Hepatocyte (in vitro differentiated cells): ENCODE measurements at regions not wholly inside any gene's neighbourhood (a gene's known extent, or its start where the extent isn't known, plus 50 kb on each side); places are given as distances from the start of the nearest gene placed in this dataset.

Experiments
- DNase-seq: peaks from one replicate; pipeline ENCODE4 v3.0.0-alpha.2; 2016; ENCODE audit warnings: low spot score
- H2AFZ ChIP-seq: fragments of 200-600 bp; sonication (generic); 2 replicates; pipeline ENCODE4 v1.6.0; 2016; ENCODE audit warnings: antibody characterized with exemption, mild to moderate bottlenecking
- H3K27ac ChIP-seq: fragments of 200-600 bp; sonication (generic); 2 replicates; pipeline ENCODE4 v1.5.1; 2016; ENCODE audit warnings: mild to moderate bottlenecking
- H3K27me3 ChIP-seq: fragments of 200-600 bp; sonication (generic); 2 replicates; pipeline ENCODE4 v1.6.1; 2016
- H3K36me3 ChIP-seq: fragments of 200-600 bp; sonication (generic); replicated peaks from 2 replicates; pipeline ENCODE4 v1.5.1; 2016; ENCODE audit warnings: low read depth; ENCODE audit not compliant: insufficient read depth
- H3K4me1 ChIP-seq: fragments of 200-600 bp; sonication (generic); 2 replicates; pipeline ENCODE4 v1.5.1; 2016; ENCODE audit warnings: mild to moderate bottlenecking, moderate library complexity; ENCODE audit not compliant: insufficient read depth
- H3K4me2 ChIP-seq: fragments of 200-600 bp; sonication (generic); 2 replicates; pipeline ENCODE4 v1.6.0; 2016
- H3K4me3 ChIP-seq: fragments of 200-600 bp; sonication (generic); 2 replicates; pipeline ENCODE4 v1.5.1; 2016; ENCODE audit warnings: mild to moderate bottlenecking
- H3K79me2 ChIP-seq: fragments of 200-600 bp; sonication (generic); 2 replicates; pipeline ENCODE4 v1.6.0; 2017; ENCODE audit warnings: mild to moderate bottlenecking
- H3K9me2 ChIP-seq: fragments of 200-600 bp; sonication (generic); replicated peaks from 2 replicates; pipeline ENCODE4 v1.6.0; 2017; ENCODE audit warnings: mild to moderate bottlenecking; ENCODE audit not compliant: insufficient read depth
- H3K9me3 ChIP-seq: fragments of 200-600 bp; sonication (generic); 2 replicates; pipeline ENCODE4 v1.5.1; 2016; ENCODE audit warnings: low read depth, mild to moderate bottlenecking
- H4K20me1 ChIP-seq: fragments of 200-600 bp; sonication (generic); 2 replicates; pipeline ENCODE4 v1.6.0; 2016; ENCODE audit warnings: mild to moderate bottlenecking; ENCODE audit not compliant: insufficient read depth, poor library complexity, severe bottlenecking
- CTCF ChIP-seq: fragments of 200-600 bp; sonication (generic); IDR thresholded peaks from 2 replicates; pipeline ENCODE4 v1.5.1; 2016; ENCODE audit warnings: antibody characterized with exemption, mild to moderate bottlenecking; ENCODE audit not compliant: poor library complexity
- EZH2 ChIP-seq: fragments of 200-600 bp; sonication (generic); IDR thresholded peaks from 2 replicates; pipeline ENCODE4 v1.6.1; 2016; ENCODE audit warnings: antibody characterized with exemption, mild to moderate bottlenecking, borderline replicate concordance
- EZH2phosphoT487 ChIP-seq: fragments of 200-600 bp; sonication (generic); IDR thresholded peaks from one replicate; pipeline ENCODE4 v1.6.1; 2018; ENCODE audit warnings: antibody characterized with exemption, mild to moderate bottlenecking, low read depth, moderate library complexity; ENCODE audit not compliant: unreplicated experiment, severe bottlenecking
- WGBS: methylation state at CpG from one replicate; pipeline ENCODE4 v1.1.6; 2016; ENCODE audit warnings: low lambda C conversion rate; ENCODE audit errors: missing lambda C conversion rate; 5-methylcytosine and 5-hydroxymethylcytosine counted together

- TF ChIP-seq EZH2phosphoT487 (no peak), EZH2 (no peak), CTCF (no peak)
- no peaks in the 10 kb centered on the region for H3K36me3 ChIP-seq
- 82% methylated on average over 6 of the region's 6 CpGs for WGBS
- H3K79me2 ChIP-seq, result no peaks in the 10 kb centered on the region
- no peak overlapping the region for H3K4me3 ChIP-seq
- H3K27me3 ChIP-seq, result no peaks in the 10 kb centered on the region
- DNase-seq, result no peak
- no peaks in the 10 kb centered on the region for H3K9me3 ChIP-seq
- H2AFZ ChIP-seq, result no peak overlapping the region
- no peaks in the 10 kb centered on the region for H3K4me1 ChIP-seq
- no peaks in the 10 kb centered on the region for H4K20me1 ChIP-seq
- no peak overlapping the region for H3K27ac ChIP-seq
- no peak overlapping the region for H3K4me2 ChIP-seq
- H3K9me2 ChIP-seq, result no peaks in the 10 kb centered on the region
Measured at GRCh38 chr16:47943235-47943634, 212.6 kb downstream of the ABCC12 start.

- Histone ChIP-seq H3K27ac (no peak overlapping the region), H2AFZ (no peak overlapping the region), H3K9me3 (no peaks in the 10 kb centered on the region), H3K9me2 (no peaks in the 10 kb centered on the region), H3K27me3 (no peaks in the 10 kb centered on the region), H3K4me2 (no peak overlapping the region), H4K20me1 (no peaks in the 10 kb centered on the region), H3K79me2 (no peaks in the 10 kb centered on the region), H3K4me1 (no peaks in the 10 kb centered on the region), H3K4me3 (no peak overlapping the region), H3K36me3 (no peaks in the 10 kb centered on the region)
- TF ChIP-seq EZH2 (no peak), CTCF (no peak), EZH2phosphoT487 (no peak)
- WGBS, result 79% methylated on average over 1 of the region's 1 CpG
- DNase-seq, result no peak
Measured at GRCh38 chr16:47940466-47940865, 215.3 kb downstream of the ABCC12 start.

GRCh38 chr16:47939680-47940079 is 216.1 kb downstream of the ABCC12 start:
- no peak overlapping the region for H3K4me3 ChIP-seq
- no peaks in the 10 kb centered on the region for H4K20me1 ChIP-seq
- no peaks in the 10 kb centered on the region for H3K4me1 ChIP-seq
- no peaks in the 10 kb centered on the region for H3K9me3 ChIP-seq
- H3K9me2 ChIP-seq, result no peaks in the 10 kb centered on the region
- H3K36me3 ChIP-seq, result no peaks in the 10 kb centered on the region
- TF ChIP-seq EZH2phosphoT487, result no peak
- TF ChIP-seq EZH2, result no peak
- TF ChIP-seq CTCF, result no peak
- peak; percentile 58 for DNase-seq
- no peaks in the 10 kb centered on the region for H3K79me2 ChIP-seq
- H3K4me2 ChIP-seq, result no peak overlapping the region
- H3K27me3 ChIP-seq, result no peaks in the 10 kb centered on the region
- 41% methylated on average over 4 of the region's 4 CpGs for WGBS
- no peak overlapping the region for H2AFZ ChIP-seq
- H3K27ac ChIP-seq, result no peak overlapping the region

GRCh38 chr16:47938272-47938671 is 217.5 kb downstream of the ABCC12 start:
- Histone ChIP-seq H4K20me1 (no peaks in the 10 kb centered on the region), H3K27ac (no peak overlapping the region), H3K4me2 (no peak overlapping the region), H3K36me3 (no peaks in the 10 kb centered on the region), H3K9me3 (no peaks in the 10 kb centered on the region), H3K4me1 (no peaks in the 10 kb centered on the region), H3K4me3 (no peak overlapping the region), H3K27me3 (no peaks in the 10 kb centered on the region), H3K9me2 (no peaks in the 10 kb centered on the region), H2AFZ (no peak overlapping the region), H3K79me2 (no peaks in the 10 kb centered on the region)
- WGBS, result 94% methylated on average over 1 of the region's 1 CpG
- TF ChIP-seq EZH2 (no peak), EZH2phosphoT487 (no peak), CTCF (no peak)
- DNase-seq, result no peak
